ENCODE measurements at regions not wholly inside any gene's neighbourhood (a gene's known extent, or its start where the extent isn't known, plus 50 kb on each side); places are given as distances from the start of the nearest gene placed in this dataset.

GRCh38 chr10:108471420-108471819, 1306.9 kb upstream of the SORCS1 start:
- Histone ChIP-seq H3K4me3 (no peak overlapping the region), H3K4me1 (ENCODE audit: insufficient read depth) (no peaks in the 10 kb centered on the region), H3K27me3 (ENCODE audit: insufficient read depth) (peaks cover 21% of the 10 kb centered on the region), H3K79me2 (replicated peaks; ENCODE audit: insufficient read depth) (no peaks in the 10 kb centered on the region), H3K27ac (ENCODE audit: low read depth) (no peak overlapping the region), H3F3A (replicated peaks; ENCODE audit: low read depth) (no peaks in the 10 kb centered on the region), H3K36me3 (ENCODE audit: insufficient read depth) (no peaks in the 10 kb centered on the region), H3K9me2 (ENCODE audit: insufficient read depth) (no peaks in the 10 kb centered on the region), H4K20me1 (replicated peaks; ENCODE audit: insufficient read depth) (no peaks in the 10 kb centered on the region), H3K4me2 (no peak overlapping the region), H2AFZ (no peak overlapping the region)
- ATAC-seq (no peak), DNase-seq (ENCODE audit: low spot score) (no peak)
- peaks cover 12% of the 10 kb centered on the region; the same call in 2 of the 3 replicates for H3K36me3 Mint-ChIP-seq (ENCODE audit: low read depth)
- no peak for TF ChIP-seq NANOG (IDR thresholded peaks at IDR 0.05; ENCODE audit: borderline replicate concordance)
- no peak for TF ChIP-seq REST (IDR thresholded peaks at IDR 0.05; ENCODE audit: unreplicated experiment)
- no peak for TF ChIP-seq ZNF114 (CRISPR knock-in tag; IDR thresholded peaks at IDR 0.05)
- TF ChIP-seq, protein P1, sequence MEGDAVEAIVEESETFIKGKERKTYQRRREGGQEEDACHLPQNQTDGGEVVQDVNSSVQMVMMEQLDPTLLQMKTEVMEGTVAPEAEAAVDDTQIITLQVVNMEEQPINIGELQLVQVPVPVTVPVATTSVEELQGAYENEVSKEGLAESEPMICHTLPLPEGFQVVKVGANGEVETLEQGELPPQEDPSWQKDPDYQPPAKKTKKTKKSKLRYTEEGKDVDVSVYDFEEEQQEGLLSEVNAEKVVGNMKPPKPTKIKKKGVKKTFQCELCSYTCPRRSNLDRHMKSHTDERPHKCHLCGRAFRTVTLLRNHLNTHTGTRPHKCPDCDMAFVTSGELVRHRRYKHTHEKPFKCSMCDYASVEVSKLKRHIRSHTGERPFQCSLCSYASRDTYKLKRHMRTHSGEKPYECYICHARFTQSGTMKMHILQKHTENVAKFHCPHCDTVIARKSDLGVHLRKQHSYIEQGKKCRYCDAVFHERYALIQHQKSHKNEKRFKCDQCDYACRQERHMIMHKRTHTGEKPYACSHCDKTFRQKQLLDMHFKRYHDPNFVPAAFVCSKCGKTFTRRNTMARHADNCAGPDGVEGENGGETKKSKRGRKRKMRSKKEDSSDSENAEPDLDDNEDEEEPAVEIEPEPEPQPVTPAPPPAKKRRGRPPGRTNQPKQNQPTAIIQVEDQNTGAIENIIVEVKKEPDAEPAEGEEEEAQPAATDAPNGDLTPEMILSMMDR (conservative IDR thresholded peaks at IDR 0.05; ENCODE audit: low read depth in 2 of 2) = no peak
- TF ChIP-seq EZH2phosphoT487 (IDR thresholded peaks at IDR 0.05; ENCODE audit: unreplicated experiment) = no peak
- TF ChIP-seq POLR2AphosphoS5 (IDR thresholded peaks at IDR 0.05; ENCODE audit: low read depth) = no peak
- no peak for TF ChIP-seq ZNF331 (CRISPR knock-in tag; IDR thresholded peaks at IDR 0.05; ENCODE audit: low read depth)
- TF ChIP-seq JUNB (IDR thresholded peaks at IDR 0.05; ENCODE audit: unreplicated experiment) = no peak
- H3K27ac Mint-ChIP-seq = no peak overlapping the region
- H3K4me1 Mint-ChIP-seq = no peaks in the 10 kb centered on the region
- no peak overlapping the region for H3K4me3 Mint-ChIP-seq
- H3K27me3 Mint-ChIP-seq (ENCODE audit: insufficient read depth, low read depth, poor library complexity) = peaks cover 9% of the 10 kb centered on the region
- peaks cover 21% of the 10 kb centered on the region for H3K9me3 Mint-ChIP-seq

GRCh38 chr10:108469940-108470339, 1305.4 kb upstream of the SORCS1 start:
- Mint-ChIP-seq H3K9me3 (peaks cover 21% of the 10 kb centered on the region), H3K27me3 (ENCODE audit: insufficient read depth, low read depth, poor library complexity) (peaks cover 14% of the 10 kb centered on the region), H3K27ac (no peak overlapping the region), H3K4me3 (no peak overlapping the region), H3K4me1 (no peaks in the 10 kb centered on the region), H3K36me3 (ENCODE audit: low read depth) (peaks cover 12% of the 10 kb centered on the region; the same call in 2 of the 3 replicates)
- H3K4me3 ChIP-seq = no peak overlapping the region
- no peaks in the 10 kb centered on the region for H3K36me3 ChIP-seq (ENCODE audit: insufficient read depth)
- no peak overlapping the region for H3K4me2 ChIP-seq
- DNase-seq (ENCODE audit: low spot score) (no peak), ATAC-seq (no peak)
- no peaks in the 10 kb centered on the region for H3K79me2 ChIP-seq (replicated peaks; ENCODE audit: insufficient read depth)
- H3K27ac ChIP-seq (ENCODE audit: low read depth) = no peak overlapping the region
- no peaks in the 10 kb centered on the region for H3K4me1 ChIP-seq (ENCODE audit: insufficient read depth)
- no peak overlapping the region for H2AFZ ChIP-seq
- H3K9me2 ChIP-seq (ENCODE audit: insufficient read depth) = no peaks in the 10 kb centered on the region
- H4K20me1 ChIP-seq (replicated peaks; ENCODE audit: insufficient read depth) = no peaks in the 10 kb centered on the region
- H3K27me3 ChIP-seq (ENCODE audit: insufficient read depth) = peaks cover 36% of the 10 kb centered on the region
- H3F3A ChIP-seq (replicated peaks; ENCODE audit: low read depth) = no peaks in the 10 kb centered on the region
- no peak for TF ChIP-seq REST (IDR thresholded peaks at IDR 0.05; ENCODE audit: unreplicated experiment)
- TF ChIP-seq STAT1 (IDR thresholded peaks at IDR 0.05; ENCODE audit: unreplicated experiment) = no peak
- TF ChIP-seq ZNF331 (CRISPR knock-in tag; IDR thresholded peaks at IDR 0.05; ENCODE audit: low read depth) = no peak
- no peak for TF ChIP-seq CREB1 (CRISPR knock-in tag; IDR thresholded peaks at IDR 0.05; ENCODE audit: low read depth)
- no peak for TF ChIP-seq POLR2AphosphoS5 (IDR thresholded peaks at IDR 0.05; ENCODE audit: low read depth)

Measured in GM23338 (cell line).